ENCODE measurements at regions not wholly inside any gene's neighbourhood (a gene's known extent, or its start where the extent isn't known, plus 50 kb on each side); places are given as distances from the start of the nearest gene placed in this dataset.

DNA sequence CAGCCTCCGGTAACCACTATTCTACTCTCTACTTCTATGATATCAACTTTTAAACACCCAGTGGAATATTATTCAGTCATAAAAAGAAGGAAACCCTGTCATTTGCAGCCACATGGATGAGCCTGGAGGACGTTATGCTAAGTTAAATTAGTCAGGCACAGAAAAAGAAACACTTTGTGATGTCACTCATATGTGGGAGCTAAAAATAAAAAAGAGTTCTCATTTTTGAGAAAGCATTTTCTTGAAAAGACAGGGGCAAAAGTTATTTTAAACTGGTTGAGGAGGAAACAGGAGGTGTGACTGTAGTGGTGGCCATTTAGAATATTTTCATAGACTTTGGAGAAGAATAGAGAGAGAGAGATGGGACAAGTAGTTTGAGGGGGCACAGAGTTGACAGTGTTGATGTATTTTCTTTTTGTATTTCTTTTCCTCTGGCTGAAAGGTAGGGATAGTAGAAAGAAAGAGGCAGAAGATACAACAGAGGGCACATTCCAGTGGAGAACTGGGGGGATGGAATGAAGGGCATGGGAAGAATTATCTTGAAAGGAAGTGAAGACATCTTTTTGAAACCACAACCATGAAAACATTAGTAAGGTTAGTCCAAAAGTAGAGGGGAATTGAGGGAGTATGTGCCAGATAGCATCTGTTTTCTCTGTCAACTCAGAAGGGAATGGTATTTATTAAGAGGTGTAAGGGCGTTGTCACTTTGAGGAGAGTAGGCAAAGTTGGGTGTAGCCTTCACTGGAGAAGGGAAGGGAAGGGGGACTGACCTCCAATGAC lies 181.3 kb upstream of the GMDS start:
- intact Hi-C loops (cut with DNase I), result no loop called here
- H3K4me1 ChIP-seq (replicated peaks in 1 of 2), result no peaks in the 10 kb centered on the region
- TF ChIP-seq CTCF (IDR thresholded peaks at IDR 0.05), result no peak
- no peak for TF ChIP-seq POLR2A (IDR thresholded peaks at IDR 0.05)

GRCh38 chr6:2416128-2416712 lies 170.8 kb upstream of the GMDS start:
- Histone ChIP-seq H3K9me3 (replicated peaks in 1 of 3) (no peaks in the 10 kb centered on the region), H3K36me3 (replicated peaks in 1 of 2) (no peaks in the 10 kb centered on the region), H3K27ac (no peak overlapping the region), H3K27me3 (no peaks in the 10 kb centered on the region), H3K4me3 (no peak overlapping the region), H3K4me1 (replicated peaks in 1 of 2) (no peaks in the 10 kb centered on the region)
- TF ChIP-seq CTCF (IDR thresholded peaks at IDR 0.05), result no peak
- no peak for TF ChIP-seq POLR2A (IDR thresholded peaks at IDR 0.05)
- WGBS, 4 donors, result 60 to 76% (median 69%) methylated on average over 1 of the region's 1 CpG
- DNase-seq, result no peak
- intact Hi-C loops (cut with DNase I), result no loop called here

More for the DNA sequence above, 181.3 kb upstream of the GMDS start:
- Histone ChIP-seq H3K27me3 (no peaks in the 10 kb centered on the region), H3K9me3 (replicated peaks in 1 of 3) (no peaks in the 10 kb centered on the region), H3K4me3 (no peak overlapping the region), H3K36me3 (replicated peaks in 1 of 2) (no peaks in the 10 kb centered on the region), H3K27ac (no peak overlapping the region)
- no peak for DNase-seq
- WGBS, 4 donors, result 88 to 96% (median 91%) methylated on average over 3 of the region's 3 CpGs

GRCh38 chr6:2414885-2415547 lies 169.6 kb upstream of the GMDS start:
- no peaks in the 10 kb centered on the region for H3K4me1 ChIP-seq (replicated peaks in 1 of 2)
- intact Hi-C loops (cut with DNase I), result no loop called here
- 90 to 94% (median 93%) methylated on average over 19 of the region's 19 CpGs for WGBS, 4 donors
- no peaks in the 10 kb centered on the region for H3K27me3 ChIP-seq
- no peaks in the 10 kb centered on the region for H3K9me3 ChIP-seq (replicated peaks in 1 of 3)
- H3K27ac ChIP-seq, result no peak overlapping the region
- H3K36me3 ChIP-seq (replicated peaks in 1 of 2), result no peaks in the 10 kb centered on the region
- H3K4me3 ChIP-seq, result no peak overlapping the region
- TF ChIP-seq CTCF (IDR thresholded peaks at IDR 0.05) (no peak), POLR2A (IDR thresholded peaks at IDR 0.05) (no peak)
- no peak for DNase-seq

- no peak for DNase-seq
- 76 to 82% (median 79%) methylated on average over 4 of the region's 4 CpGs for WGBS, 4 donors
- Histone ChIP-seq H3K4me1 (replicated peaks in 1 of 2) (no peaks in the 10 kb centered on the region), H3K27me3 (no peaks in the 10 kb centered on the region), H3K9me3 (replicated peaks in 1 of 3) (no peaks in the 10 kb centered on the region), H3K36me3 (replicated peaks in 1 of 2) (no peaks in the 10 kb centered on the region), H3K27ac (no peak overlapping the region), H3K4me3 (no peak overlapping the region)
- intact Hi-C loops (cut with DNase I), result no loop called here
- TF ChIP-seq CTCF (IDR thresholded peaks at IDR 0.05) (no peak), POLR2A (IDR thresholded peaks at IDR 0.05) (no peak)
Observed at GRCh38 chr6:2412731-2413130, 167.3 kb upstream of the GMDS start.

All from adrenal gland (tissue), 9 donors.